ENCODE measurements at regions not wholly inside any gene's neighbourhood (a gene's known extent, or its start where the extent isn't known, plus 50 kb on each side); places are given as distances from the start of the nearest gene placed in this dataset.

DNA sequence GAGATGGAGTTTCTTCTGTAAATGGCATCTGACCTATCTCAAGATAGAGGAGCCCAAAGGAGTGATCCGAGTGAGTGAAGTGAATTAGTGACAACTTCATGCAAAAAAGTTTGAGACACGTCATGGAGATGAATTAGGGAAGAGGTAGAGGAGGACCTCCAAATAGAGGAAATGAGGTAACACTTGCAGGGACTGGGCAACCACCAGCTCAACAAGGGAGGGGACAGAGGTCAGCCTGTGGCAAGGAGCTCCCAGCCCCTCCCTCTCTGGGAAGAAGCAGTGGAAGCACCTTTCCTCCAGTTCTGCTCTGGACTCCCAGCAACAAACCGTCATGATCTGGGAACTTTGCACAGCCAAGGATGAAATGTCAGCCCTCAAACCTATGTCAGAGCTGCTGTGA is 83.5 kb upstream of the IKZF1 start:
- H4K20me1 ChIP-seq (ENCODE audit: insufficient read depth, low read length) = no peaks in the 10 kb centered on the region
- no peaks in the 10 kb centered on the region for H3K9me2 ChIP-seq (ENCODE audit: low read depth, low read length)
- no peaks in the 10 kb centered on the region for H3K79me2 ChIP-seq (ENCODE audit: insufficient read depth, low read length)
- H3K9me3 ChIP-seq (ENCODE audit: low read length) = peaks cover 12% of the 10 kb centered on the region
- no peak overlapping the region for H3K27ac ChIP-seq (ENCODE audit: low read depth, low read length, poor library complexity, severe bottlenecking)
- no peak overlapping the region for H3K4me3 ChIP-seq (ENCODE audit: low read depth, low read length, poor library complexity, severe bottlenecking)
- H3K9ac ChIP-seq (ENCODE audit: low read length) = no peak overlapping the region
- H3K4me1 ChIP-seq (ENCODE audit: insufficient read depth, low read length, severe bottlenecking) = peaks cover 6% of the 10 kb centered on the region
- no peaks in the 10 kb centered on the region for H3F3A ChIP-seq (ENCODE audit: insufficient read depth, low read length)
- no peaks in the 10 kb centered on the region for H3K36me3 ChIP-seq (ENCODE audit: insufficient read depth, low read length)
- H3K27me3 ChIP-seq (ENCODE audit: insufficient read depth, low read length) = no peaks in the 10 kb centered on the region
- no peak overlapping the region for H2AFZ ChIP-seq (ENCODE audit: low read length)
- no peak overlapping the region for H3K4me2 ChIP-seq (ENCODE audit: low read length)
- TF ChIP-seq EZH2 (IDR thresholded peaks at IDR 0.05; ENCODE audit: borderline replicate concordance, low read length) = no peak
- TF ChIP-seq, protein P1, sequence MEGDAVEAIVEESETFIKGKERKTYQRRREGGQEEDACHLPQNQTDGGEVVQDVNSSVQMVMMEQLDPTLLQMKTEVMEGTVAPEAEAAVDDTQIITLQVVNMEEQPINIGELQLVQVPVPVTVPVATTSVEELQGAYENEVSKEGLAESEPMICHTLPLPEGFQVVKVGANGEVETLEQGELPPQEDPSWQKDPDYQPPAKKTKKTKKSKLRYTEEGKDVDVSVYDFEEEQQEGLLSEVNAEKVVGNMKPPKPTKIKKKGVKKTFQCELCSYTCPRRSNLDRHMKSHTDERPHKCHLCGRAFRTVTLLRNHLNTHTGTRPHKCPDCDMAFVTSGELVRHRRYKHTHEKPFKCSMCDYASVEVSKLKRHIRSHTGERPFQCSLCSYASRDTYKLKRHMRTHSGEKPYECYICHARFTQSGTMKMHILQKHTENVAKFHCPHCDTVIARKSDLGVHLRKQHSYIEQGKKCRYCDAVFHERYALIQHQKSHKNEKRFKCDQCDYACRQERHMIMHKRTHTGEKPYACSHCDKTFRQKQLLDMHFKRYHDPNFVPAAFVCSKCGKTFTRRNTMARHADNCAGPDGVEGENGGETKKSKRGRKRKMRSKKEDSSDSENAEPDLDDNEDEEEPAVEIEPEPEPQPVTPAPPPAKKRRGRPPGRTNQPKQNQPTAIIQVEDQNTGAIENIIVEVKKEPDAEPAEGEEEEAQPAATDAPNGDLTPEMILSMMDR (IDR thresholded peaks at IDR 0.05; ENCODE audit: low read length) = no peak

DNA sequence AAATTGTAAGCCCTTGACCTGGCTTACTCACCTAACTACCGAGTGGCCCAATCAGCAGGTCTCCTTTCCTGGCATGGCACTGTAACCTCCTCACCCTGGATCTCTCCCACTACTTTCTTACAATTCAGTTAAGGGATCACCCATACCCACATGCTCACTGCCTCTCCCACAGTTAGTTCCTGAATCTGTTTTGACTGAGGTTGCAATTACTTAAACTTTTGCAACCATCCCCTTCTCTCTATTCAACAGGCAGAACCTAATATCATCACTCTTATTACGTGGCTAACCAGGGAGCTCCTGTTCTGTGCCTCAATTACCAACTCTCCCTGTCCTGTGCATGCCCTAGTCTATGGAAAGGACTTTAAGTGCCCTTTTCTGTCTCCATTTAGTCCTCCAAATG is 84.2 kb upstream of the IKZF1 start:
- Histone ChIP-seq H3K9me2 (ENCODE audit: low read depth, low read length) (no peaks in the 10 kb centered on the region), H3K4me1 (ENCODE audit: insufficient read depth, low read length, severe bottlenecking) (no peaks in the 10 kb centered on the region)
- TF ChIP-seq, protein P1 (IDR thresholded peaks at IDR 0.05; ENCODE audit: low read length) = no peak
- no peak for TF ChIP-seq EZH2 (IDR thresholded peaks at IDR 0.05; ENCODE audit: borderline replicate concordance, low read length)

DNA sequence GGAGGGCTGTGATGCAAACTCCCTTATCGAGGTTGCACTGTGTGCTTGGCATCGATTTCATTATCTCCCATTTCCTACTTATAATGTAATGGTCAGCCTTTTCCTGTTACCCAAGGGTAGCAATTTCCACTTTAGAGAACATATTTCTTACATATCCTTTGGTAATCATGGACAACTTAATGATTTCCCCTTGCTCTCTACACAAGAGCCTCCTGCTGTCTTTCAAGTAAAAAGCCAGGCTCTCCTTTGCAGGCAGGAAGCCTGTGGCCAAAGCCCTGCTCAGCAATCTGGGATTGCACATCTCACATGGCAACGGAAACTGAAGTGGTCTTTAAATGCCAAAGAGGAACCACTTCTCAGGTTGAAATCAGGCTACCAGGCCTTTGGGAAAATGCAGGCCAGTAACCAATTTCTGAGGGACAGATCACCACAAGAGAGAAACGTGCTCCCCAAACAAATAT is 86.7 kb upstream of the IKZF1 start:
- TF ChIP-seq EZH2 (IDR thresholded peaks at IDR 0.05; ENCODE audit: borderline replicate concordance, low read length) = no peak
- TF ChIP-seq, protein P1 (IDR thresholded peaks at IDR 0.05; ENCODE audit: low read length) = no peak
- Histone ChIP-seq H3K27ac (ENCODE audit: low read depth, low read length, poor library complexity, severe bottlenecking) (no peak overlapping the region), H3K4me2 (ENCODE audit: low read length) (no peak overlapping the region)

More for the DNA sequence above, 84.2 kb upstream of the IKZF1 start:
- Histone ChIP-seq H3F3A (ENCODE audit: insufficient read depth, low read length) (no peaks in the 10 kb centered on the region), H3K4me2 (ENCODE audit: low read length) (no peak overlapping the region), H3K27ac (ENCODE audit: low read depth, low read length, poor library complexity, severe bottlenecking) (no peak overlapping the region), H3K9ac (ENCODE audit: low read length) (no peak overlapping the region), H3K9me3 (ENCODE audit: low read length) (peaks cover 12% of the 10 kb centered on the region), H4K20me1 (ENCODE audit: insufficient read depth, low read length) (no peaks in the 10 kb centered on the region), H2AFZ (ENCODE audit: low read length) (no peak overlapping the region), H3K27me3 (ENCODE audit: insufficient read depth, low read length) (no peaks in the 10 kb centered on the region), H3K4me3 (ENCODE audit: low read depth, low read length, poor library complexity, severe bottlenecking) (no peak overlapping the region), H3K36me3 (ENCODE audit: insufficient read depth, low read length) (no peaks in the 10 kb centered on the region), H3K79me2 (ENCODE audit: insufficient read depth, low read length) (no peaks in the 10 kb centered on the region)

More for the DNA sequence above, 86.7 kb upstream of the IKZF1 start:
- H3K4me3 ChIP-seq (ENCODE audit: low read depth, low read length, poor library complexity, severe bottlenecking) = no peak overlapping the region
- H3K9ac ChIP-seq (ENCODE audit: low read length) = no peak overlapping the region
- H3K9me3 ChIP-seq (ENCODE audit: low read length) = peaks cover 12% of the 10 kb centered on the region
- H4K20me1 ChIP-seq (ENCODE audit: insufficient read depth, low read length) = no peaks in the 10 kb centered on the region
- no peaks in the 10 kb centered on the region for H3K36me3 ChIP-seq (ENCODE audit: insufficient read depth, low read length)
- H2AFZ ChIP-seq (ENCODE audit: low read length) = no peak overlapping the region
- no peaks in the 10 kb centered on the region for H3K27me3 ChIP-seq (ENCODE audit: insufficient read depth, low read length)
- no peaks in the 10 kb centered on the region for H3F3A ChIP-seq (ENCODE audit: insufficient read depth, low read length)
- H3K9me2 ChIP-seq (ENCODE audit: low read depth, low read length) = no peaks in the 10 kb centered on the region
- no peaks in the 10 kb centered on the region for H3K79me2 ChIP-seq (ENCODE audit: insufficient read depth, low read length)
- no peaks in the 10 kb centered on the region for H3K4me1 ChIP-seq (ENCODE audit: insufficient read depth, low read length, severe bottlenecking)
